ENCODE measurements at regions not wholly inside any gene's neighbourhood (a gene's known extent, or its start where the extent isn't known, plus 50 kb on each side); places are given as distances from the start of the nearest gene placed in this dataset.

DNA sequence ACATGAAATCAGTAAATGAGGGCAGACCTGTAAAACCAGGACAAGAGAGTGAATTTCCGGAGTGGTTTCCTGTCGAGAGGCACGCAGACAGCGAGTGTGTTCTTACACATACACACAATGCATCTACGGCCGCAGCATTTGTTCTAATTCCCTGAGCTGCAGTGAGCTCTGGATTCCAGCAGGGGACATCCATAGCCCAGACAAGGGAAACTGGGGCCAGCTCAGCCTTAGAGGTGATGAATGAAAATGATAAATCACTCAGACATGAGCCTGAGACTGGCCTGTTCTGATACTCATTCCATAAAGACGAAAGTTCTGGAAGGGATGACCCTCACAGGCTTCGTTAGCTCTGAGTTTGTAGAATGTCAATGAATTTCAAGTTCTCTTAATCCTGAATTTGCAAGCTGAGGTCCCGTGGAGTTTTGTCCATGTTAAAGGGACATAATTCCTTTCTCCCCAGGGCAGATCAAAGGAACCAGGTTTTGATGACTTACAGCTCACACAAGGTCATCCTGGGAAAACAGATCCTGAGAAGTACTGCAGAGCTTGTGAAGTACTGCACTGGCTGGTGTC, 207.9 kb upstream of the C1orf87 start:
- TF ChIP-seq CTCF (IDR thresholded peaks at IDR 0.05): peak; percentile 94
- no peak for TF ChIP-seq ZFX (IDR thresholded peaks at IDR 0.05; ENCODE audit: borderline replicate concordance)
